ENCODE measurements at regions not wholly inside any gene's neighbourhood (a gene's known extent, or its start where the extent isn't known, plus 50 kb on each side); places are given as distances from the start of the nearest gene placed in this dataset.
A peak's percentile ranks its signal among the peaks of the same experiment; 100 is the strongest.

DNA sequence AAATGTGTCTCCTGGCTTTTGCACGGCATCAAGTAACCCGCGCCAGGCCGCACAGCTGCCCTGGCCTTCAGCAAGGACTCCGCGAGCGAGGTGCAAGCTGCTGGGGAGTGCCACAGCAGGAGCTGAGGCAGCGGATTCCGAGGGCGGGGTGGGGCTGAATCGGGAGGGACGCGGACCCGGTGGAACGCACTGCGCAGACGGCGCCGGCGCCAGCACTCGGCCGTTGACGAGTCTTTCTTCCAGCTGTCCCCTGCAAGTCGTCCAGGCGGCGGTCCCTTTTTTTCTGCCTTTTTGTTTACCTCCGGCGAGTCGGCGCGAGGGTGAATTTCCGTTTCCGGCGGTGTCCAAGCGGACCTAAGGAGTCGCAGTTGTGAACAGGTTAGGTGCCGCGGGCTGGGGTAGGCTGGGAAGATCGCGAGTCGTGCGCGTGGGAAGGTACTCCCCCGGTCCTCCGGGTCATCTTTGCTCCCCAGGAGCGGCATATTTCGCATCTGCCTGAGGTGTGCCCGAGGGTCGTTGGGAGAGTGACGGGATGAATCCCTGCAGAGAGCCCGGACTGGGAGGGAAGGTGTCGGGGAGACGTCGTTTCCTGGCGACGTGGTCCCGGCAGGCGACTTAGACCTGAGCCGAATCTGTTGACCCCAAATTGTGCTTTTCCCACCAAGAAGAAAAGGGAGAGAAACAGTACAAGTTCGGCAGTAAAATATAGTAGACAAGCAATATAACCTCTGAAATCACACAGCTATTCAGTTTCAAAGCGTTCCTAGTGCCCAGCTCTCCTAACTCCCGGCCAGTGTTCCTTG, 124.5 kb upstream of the PTPN20 start:
- peak; percentile 46; the same call in 1 of the 2 replicates for TF ChIP-seq POLR2AphosphoS5 (IDR thresholded peaks at IDR 0.05; ENCODE audit: low read depth, low read length)

DNA sequence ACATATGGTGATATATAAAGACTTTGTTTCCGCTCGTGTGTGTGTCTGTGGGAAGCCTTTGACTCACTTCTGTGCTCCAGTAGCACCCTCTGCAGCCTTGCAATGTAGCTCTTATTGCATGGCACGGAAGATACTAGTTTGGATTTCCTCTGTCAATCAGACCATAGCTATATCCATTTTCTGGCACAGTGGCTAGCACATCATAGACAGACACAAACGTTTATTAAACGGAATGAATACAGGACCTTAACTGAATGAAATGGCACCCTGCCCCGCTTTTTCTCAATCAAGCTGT, 124.0 kb upstream of the PTPN20 start:
- TF ChIP-seq, protein P1, sequence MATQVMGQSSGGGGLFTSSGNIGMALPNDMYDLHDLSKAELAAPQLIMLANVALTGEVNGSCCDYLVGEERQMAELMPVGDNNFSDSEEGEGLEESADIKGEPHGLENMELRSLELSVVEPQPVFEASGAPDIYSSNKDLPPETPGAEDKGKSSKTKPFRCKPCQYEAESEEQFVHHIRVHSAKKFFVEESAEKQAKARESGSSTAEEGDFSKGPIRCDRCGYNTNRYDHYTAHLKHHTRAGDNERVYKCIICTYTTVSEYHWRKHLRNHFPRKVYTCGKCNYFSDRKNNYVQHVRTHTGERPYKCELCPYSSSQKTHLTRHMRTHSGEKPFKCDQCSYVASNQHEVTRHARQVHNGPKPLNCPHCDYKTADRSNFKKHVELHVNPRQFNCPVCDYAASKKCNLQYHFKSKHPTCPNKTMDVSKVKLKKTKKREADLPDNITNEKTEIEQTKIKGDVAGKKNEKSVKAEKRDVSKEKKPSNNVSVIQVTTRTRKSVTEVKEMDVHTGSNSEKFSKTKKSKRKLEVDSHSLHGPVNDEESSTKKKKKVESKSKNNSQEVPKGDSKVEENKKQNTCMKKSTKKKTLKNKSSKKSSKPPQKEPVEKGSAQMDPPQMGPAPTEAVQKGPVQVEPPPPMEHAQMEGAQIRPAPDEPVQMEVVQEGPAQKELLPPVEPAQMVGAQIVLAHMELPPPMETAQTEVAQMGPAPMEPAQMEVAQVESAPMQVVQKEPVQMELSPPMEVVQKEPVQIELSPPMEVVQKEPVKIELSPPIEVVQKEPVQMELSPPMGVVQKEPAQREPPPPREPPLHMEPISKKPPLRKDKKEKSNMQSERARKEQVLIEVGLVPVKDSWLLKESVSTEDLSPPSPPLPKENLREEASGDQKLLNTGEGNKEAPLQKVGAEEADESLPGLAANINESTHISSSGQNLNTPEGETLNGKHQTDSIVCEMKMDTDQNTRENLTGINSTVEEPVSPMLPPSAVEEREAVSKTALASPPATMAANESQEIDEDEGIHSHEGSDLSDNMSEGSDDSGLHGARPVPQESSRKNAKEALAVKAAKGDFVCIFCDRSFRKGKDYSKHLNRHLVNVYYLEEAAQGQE (IDR thresholded peaks at IDR 0.05; ENCODE audit: insufficient read depth in 1 of 2, low read depth in 2 of 2, low read length in 2 of 2) = no peak
- TF ChIP-seq POLR2AphosphoS5 (IDR thresholded peaks at IDR 0.05; ENCODE audit: low read depth, low read length) (no peak), SIN3A (IDR thresholded peaks at IDR 0.05; ENCODE audit: borderline replicate concordance, insufficient read depth, low read length) (no peak), TAF1 (IDR thresholded peaks at IDR 0.05; ENCODE audit: borderline replicate concordance, insufficient read depth, low read length) (no peak), FOXP2 (optimal IDR thresholded peaks at IDR 0.05; ENCODE audit: borderline replicate concordance, extremely low read depth, extremely low read length, insufficient read depth) (no peak)
